ENCODE measurements at regions not wholly inside any gene's neighbourhood (a gene's known extent, or its start where the extent isn't known, plus 50 kb on each side); places are given as distances from the start of the nearest gene placed in this dataset.

DNA sequence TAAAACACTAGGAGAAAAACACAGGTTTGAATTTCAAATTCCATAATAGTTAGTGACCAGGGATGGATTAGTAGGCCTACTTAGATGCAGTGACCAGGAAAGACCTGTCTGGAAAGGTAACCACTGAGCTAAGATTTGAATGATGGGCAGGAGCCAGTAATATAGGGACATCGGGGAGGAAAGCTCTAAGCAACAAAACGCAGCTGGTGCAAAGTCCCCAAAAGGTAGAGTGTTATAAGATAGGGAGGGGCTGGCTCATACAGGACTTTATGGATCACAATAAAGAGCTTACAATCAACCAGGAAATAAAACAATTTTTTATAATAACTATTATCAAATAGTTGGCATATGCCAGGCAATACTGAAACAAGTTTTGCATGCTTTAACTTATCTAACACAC lies 849.4 kb downstream of the LRRTM4 start:
- no peak for TF ChIP-seq CTCF (conservative IDR thresholded peaks at IDR 0.05)
- no peak for TF ChIP-seq ZFX (IDR thresholded peaks at IDR 0.05)

DNA sequence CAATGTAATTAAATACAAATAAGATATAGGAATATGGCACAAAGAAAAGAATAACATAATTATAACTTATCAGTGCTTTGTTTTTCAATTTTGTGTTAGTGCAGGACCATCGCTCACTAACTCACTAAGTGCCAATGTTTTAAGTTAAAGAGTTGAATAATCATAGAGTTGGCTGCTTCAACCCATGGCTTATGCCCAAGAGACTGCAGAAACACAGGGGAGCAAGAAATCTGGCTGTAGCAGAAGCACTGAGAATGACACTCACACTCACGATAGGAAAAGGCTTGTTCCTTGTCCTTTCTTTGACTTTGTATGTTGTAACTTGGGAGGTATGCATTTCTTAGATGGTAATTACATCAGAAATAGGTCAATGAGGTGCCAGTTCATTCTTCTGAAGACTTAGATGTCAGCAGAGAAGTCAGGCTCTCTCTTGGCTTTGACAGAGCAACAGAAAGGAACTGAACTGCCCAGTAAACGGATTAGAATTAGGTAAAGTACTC lies 852.2 kb downstream of the LRRTM4 start:
- H3K27ac ChIP-seq, result no peak overlapping the region
- TF ChIP-seq CTCF (conservative IDR thresholded peaks at IDR 0.05) (no peak), ZFX (IDR thresholded peaks at IDR 0.05) (no peak)

More for the DNA sequence above, 849.4 kb downstream of the LRRTM4 start:
- no peak overlapping the region for H3K27ac ChIP-seq

- TF ChIP-seq CTCF (conservative IDR thresholded peaks at IDR 0.05), result no peak
- TF ChIP-seq ZFX (IDR thresholded peaks at IDR 0.05), result no peak
- H3K27ac ChIP-seq, result no peak overlapping the region
These were observed 853.9 kb downstream of the LRRTM4 start for GRCh38 chr2:76668279-76668678.

GRCh38 chr2:76667821-76668271 lies 854.3 kb downstream of the LRRTM4 start:
- no peak for TF ChIP-seq ZFX (IDR thresholded peaks at IDR 0.05)
- no peak for TF ChIP-seq CTCF (conservative IDR thresholded peaks at IDR 0.05)
- H3K27ac ChIP-seq, result no peak overlapping the region

- H3K27ac ChIP-seq, result no peak overlapping the region
- no peak for TF ChIP-seq CTCF (conservative IDR thresholded peaks at IDR 0.05)
- no peak for TF ChIP-seq ZFX (IDR thresholded peaks at IDR 0.05)
These were observed 880.0 kb downstream of the LRRTM4 start for GRCh38 chr2:76642129-76642528.

DNA sequence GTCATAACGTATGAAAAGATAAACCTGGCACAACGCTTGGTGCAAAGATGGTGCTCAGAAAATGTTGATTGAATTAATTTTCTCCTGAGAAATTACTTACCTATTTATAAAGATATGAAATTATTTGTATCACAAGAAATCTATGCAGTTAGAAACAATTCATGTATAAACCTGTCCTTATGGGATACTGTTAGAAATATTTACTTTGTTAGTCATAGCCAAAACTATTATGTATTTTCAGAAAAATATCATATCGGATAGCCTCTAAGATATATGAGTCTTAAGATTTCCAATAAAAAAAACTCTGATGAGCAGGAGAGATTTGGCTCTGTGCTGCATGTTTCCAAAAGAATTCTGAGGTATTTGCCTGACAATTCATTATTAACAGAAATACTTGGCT lies 880.7 kb downstream of the LRRTM4 start:
- TF ChIP-seq ZFX (IDR thresholded peaks at IDR 0.05) (no peak), CTCF (conservative IDR thresholded peaks at IDR 0.05) (no peak)
- H3K27ac ChIP-seq, result no peak overlapping the region

DNA sequence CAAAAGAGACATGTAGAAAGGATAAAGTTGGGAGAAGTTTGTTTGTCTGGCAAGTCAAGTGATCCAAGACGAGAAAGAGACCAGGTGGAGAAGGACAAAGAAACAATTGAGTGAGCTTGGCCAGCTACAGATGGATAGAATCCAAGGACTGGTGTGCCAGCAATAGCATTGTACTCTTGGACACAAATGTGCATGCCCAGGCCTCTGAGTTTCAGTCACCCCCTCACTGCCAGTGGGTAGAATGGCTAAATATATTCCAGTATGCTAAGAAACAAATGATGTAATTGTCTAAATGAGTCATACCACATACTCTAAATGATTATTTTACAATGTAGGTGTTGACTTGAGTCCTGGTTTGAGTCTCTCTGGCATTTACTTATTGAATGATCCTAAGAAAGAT lies 881.3 kb downstream of the LRRTM4 start:
- TF ChIP-seq ZFX (IDR thresholded peaks at IDR 0.05) (no peak), CTCF (conservative IDR thresholded peaks at IDR 0.05) (no peak)
- no peak overlapping the region for H3K27ac ChIP-seq

Data from C4-2B (cell line).